Keratinocyte (primary cell): ENCODE measurements at regions not wholly inside any gene's neighbourhood (a gene's known extent, or its start where the extent isn't known, plus 50 kb on each side); places are given as distances from the start of the nearest gene placed in this dataset.

Experiments
- DNase-seq: peaks from one replicate; pipeline ENCODE4 v3.0.0-alpha.2; 2011; ENCODE audit warnings: low read depth, missing footprints, low spot score
- FAIRE-seq: peaks from 2 replicates; lab custom pipeline; 2011; peaks lifted over from hg19 to GRCh38; lab: Jason Lieb, UNC
- H2AFZ ChIP-seq: 2 replicates; pipeline ENCODE4 v1.6.0; 2012; ENCODE audit warnings: low read length, control low read depth, inconsistent platforms; ENCODE audit not compliant: control insufficient read depth
- H3K27ac ChIP-seq: 2 replicates; pipeline ENCODE4 v1.5.1; 2011; ENCODE audit warnings: low read length; ENCODE audit not compliant: control insufficient read depth, insufficient read depth
- H3K27me3 ChIP-seq: 3 replicates; pipeline ENCODE4 v1.6.0; 2011; ENCODE audit warnings: low read length; ENCODE audit not compliant: control insufficient read depth, insufficient read depth; ENCODE audit errors: extremely low read depth
- H3K36me3 ChIP-seq, 2 experiments: 2 replicates in 1 of 2; 3 replicates in 1 of 2; pipeline ENCODE4 v1.5.1; 2011; ENCODE audit warnings: low read length in 2 of 2, mild to moderate bottlenecking in 1 of 2; ENCODE audit not compliant: control insufficient read depth in 2 of 2, insufficient read depth in 2 of 2; ENCODE audit errors: extremely low read depth in 1 of 2
- H3K4me1 ChIP-seq: 3 replicates; pipeline ENCODE4 v1.5.1; 2011; ENCODE audit warnings: low read length; ENCODE audit not compliant: control insufficient read depth, insufficient read depth; ENCODE audit errors: extremely low read depth
- H3K4me2 ChIP-seq: 3 replicates; pipeline ENCODE4 v1.6.0; 2011; ENCODE audit warnings: low read depth, low read length; ENCODE audit not compliant: control insufficient read depth, insufficient read depth; ENCODE audit errors: extremely low read depth
- H3K4me3 ChIP-seq, 3 experiments: fragments of 200-600 bp in 1 of 3; sonication (generic) in 1 of 3; 2 replicates in 2 of 3; 3 replicates in 1 of 3; pipeline ENCODE4 v1.5.1; 2011 to 2016; ENCODE audit warnings: low read length in 3 of 3, mild to moderate bottlenecking in 3 of 3, control low read depth in 2 of 3, inconsistent platforms in 1 of 3, low read depth in 1 of 3, mixed read lengths in 1 of 3, mixed run types in 1 of 3, moderate library complexity in 1 of 3; ENCODE audit not compliant: control insufficient read depth in 2 of 3, insufficient read depth in 2 of 3; ENCODE audit errors: extremely low read depth in 1 of 3
- H3K79me2 ChIP-seq: 2 replicates; pipeline ENCODE4 v1.6.0; 2012; ENCODE audit warnings: low read length; ENCODE audit not compliant: control insufficient read depth, insufficient read depth
- H3K9ac ChIP-seq: 3 replicates; pipeline ENCODE4 v1.6.0; 2011; ENCODE audit warnings: low read length; ENCODE audit not compliant: control insufficient read depth, insufficient read depth; ENCODE audit errors: extremely low read depth
- H3K9me1 ChIP-seq: 3 replicates; pipeline ENCODE4 v1.6.0; 2011; ENCODE audit warnings: low read length; ENCODE audit not compliant: control insufficient read depth, insufficient read depth; ENCODE audit errors: extremely low read depth
- H3K9me3 ChIP-seq: 2 replicates; pipeline ENCODE4 v1.5.1; 2012; ENCODE audit warnings: low read depth, low read length; ENCODE audit not compliant: control insufficient read depth
- H4K20me1 ChIP-seq: 3 replicates; pipeline ENCODE4 v1.6.0; 2011; ENCODE audit warnings: low read length; ENCODE audit not compliant: control insufficient read depth, insufficient read depth; ENCODE audit errors: extremely low read depth
- EZH2 ChIP-seq: IDR thresholded peaks from one replicate; pipeline ENCODE4 v1.6.1; 2012; ENCODE audit warnings: inconsistent platforms, mild to moderate bottlenecking, low read length, moderate library complexity
- dilution Hi-C: fragments of 300-500 bp; cut with MboI; formaldehyde crosslinking; loops from one replicate; pipeline ENCODE4 v1.7.0; 2020; ENCODE audit warnings: low sequenced_read_pairs; ENCODE audit not compliant: extremely low pct_ligation_motif_present
- TF ChIP-seq, protein P1 (sequence below), 3 experiments: IDR thresholded peaks in 1 of 3; conservative IDR thresholded peaks in 1 of 3; optimal IDR thresholded peaks in 1 of 3; 2 replicates in 2 of 3; 3 replicates in 1 of 3; pipeline versions ENCODE3 to v1.5.1; 2011; ENCODE audit warnings: low read length in 3 of 3, mild to moderate bottlenecking in 3 of 3, moderate library complexity in 2 of 3, control low read depth in 1 of 3, inconsistent platforms in 1 of 3; ENCODE audit not compliant: insufficient read depth in 2 of 3; ENCODE audit errors: extremely low read depth in 1 of 3

DNA sequence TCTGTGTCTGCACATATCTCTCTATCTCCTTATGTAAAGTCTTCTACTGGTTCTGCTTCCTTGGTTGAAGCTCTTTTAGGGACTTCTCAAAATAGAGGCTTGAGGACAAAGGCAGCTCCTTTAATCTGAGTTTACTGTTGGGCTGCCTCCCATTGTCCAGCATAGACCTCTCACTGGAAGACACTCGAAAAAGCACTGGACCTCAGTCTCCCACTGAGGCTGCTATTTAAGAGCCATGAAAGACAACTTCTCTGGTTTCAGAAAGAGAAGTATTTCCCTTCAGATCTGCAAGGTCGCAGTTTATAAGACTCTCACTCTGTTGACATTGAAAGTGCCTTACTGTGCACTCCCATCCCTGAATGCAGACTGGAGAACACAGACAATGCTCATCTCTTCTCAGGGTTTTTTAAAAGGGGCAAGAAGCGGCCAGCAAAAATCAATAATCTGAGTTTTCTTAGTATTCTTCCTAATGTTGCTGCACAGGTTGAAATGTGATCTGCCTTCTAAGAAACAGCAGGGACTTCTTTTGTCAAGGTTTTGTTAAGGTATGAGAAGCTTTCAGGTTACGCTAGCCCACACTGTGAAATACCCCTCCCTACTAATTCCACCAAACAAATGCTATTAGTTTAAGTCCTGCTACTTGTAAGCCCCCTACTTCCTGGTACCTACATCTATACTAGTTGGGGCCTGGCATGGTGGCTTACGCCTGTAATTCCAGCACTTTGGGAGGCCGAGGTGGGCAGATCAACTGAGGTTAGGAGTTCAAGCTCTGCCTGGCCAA is 450.0 kb upstream of the SLC10A2 start:
- DNase-seq (no peak), FAIRE-seq (no peak)
- Histone ChIP-seq H3K9me1 (no peaks in the 10 kb centered on the region), H3K4me1 (no peaks in the 10 kb centered on the region), H3K9me3 (no peaks in the 10 kb centered on the region), H3K36me3 (no peaks in the 10 kb centered on the region), H3K4me3 (no peak overlapping the region), H2AFZ (no peak overlapping the region), H3K27me3 (no peaks in the 10 kb centered on the region), H4K20me1 (no peaks in the 10 kb centered on the region), H3K9ac (no peak overlapping the region), H3K4me2 (no peak overlapping the region), H3K79me2 (no peaks in the 10 kb centered on the region), H3K27ac (no peak overlapping the region)
- TF ChIP-seq, protein P1, sequence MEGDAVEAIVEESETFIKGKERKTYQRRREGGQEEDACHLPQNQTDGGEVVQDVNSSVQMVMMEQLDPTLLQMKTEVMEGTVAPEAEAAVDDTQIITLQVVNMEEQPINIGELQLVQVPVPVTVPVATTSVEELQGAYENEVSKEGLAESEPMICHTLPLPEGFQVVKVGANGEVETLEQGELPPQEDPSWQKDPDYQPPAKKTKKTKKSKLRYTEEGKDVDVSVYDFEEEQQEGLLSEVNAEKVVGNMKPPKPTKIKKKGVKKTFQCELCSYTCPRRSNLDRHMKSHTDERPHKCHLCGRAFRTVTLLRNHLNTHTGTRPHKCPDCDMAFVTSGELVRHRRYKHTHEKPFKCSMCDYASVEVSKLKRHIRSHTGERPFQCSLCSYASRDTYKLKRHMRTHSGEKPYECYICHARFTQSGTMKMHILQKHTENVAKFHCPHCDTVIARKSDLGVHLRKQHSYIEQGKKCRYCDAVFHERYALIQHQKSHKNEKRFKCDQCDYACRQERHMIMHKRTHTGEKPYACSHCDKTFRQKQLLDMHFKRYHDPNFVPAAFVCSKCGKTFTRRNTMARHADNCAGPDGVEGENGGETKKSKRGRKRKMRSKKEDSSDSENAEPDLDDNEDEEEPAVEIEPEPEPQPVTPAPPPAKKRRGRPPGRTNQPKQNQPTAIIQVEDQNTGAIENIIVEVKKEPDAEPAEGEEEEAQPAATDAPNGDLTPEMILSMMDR (optimal IDR thresholded peaks at IDR 0.05 in 1 of 3, IDR thresholded peaks at IDR 0.05 in 1 of 3, conservative IDR thresholded peaks at IDR 0.05 in 1 of 3; ENCODE audit: extremely low read depth in 1 of 3, insufficient read depth in 2 of 3, low read length in 3 of 3): no peak
- dilution Hi-C loops: no loop called here

DNA sequence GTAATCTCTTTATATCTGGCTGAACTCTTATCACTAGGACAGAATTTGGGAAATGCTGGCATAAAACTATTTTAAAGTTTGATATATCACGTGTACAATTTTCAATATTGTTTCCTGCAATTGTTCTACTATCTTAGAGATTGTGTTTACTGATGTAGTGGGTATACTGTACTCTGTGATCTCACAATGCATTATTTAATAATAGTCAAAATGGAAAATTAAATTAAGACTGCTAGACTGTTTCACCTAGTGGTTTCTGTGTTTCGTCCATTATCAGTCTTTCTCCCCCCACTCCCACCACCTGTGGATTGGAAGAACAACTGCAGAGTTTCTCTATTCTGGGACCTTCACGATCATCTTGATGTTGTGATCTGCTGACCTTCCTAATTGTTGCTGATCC is 449.2 kb upstream of the SLC10A2 start:
- DNase-seq: no peak
- Histone ChIP-seq H3K4me2 (no peak overlapping the region), H3K9me1 (no peaks in the 10 kb centered on the region), H3K27ac (no peak overlapping the region), H3K36me3 (no peaks in the 10 kb centered on the region), H3K79me2 (no peaks in the 10 kb centered on the region), H3K9ac (no peak overlapping the region), H3K9me3 (no peaks in the 10 kb centered on the region), H3K4me3 (no peak overlapping the region), H3K27me3 (no peaks in the 10 kb centered on the region), H2AFZ (no peak overlapping the region), H3K4me1 (no peaks in the 10 kb centered on the region), H4K20me1 (no peaks in the 10 kb centered on the region)
- dilution Hi-C loops: no loop called here
- FAIRE-seq: no peak
- TF ChIP-seq EZH2: no peak
- TF ChIP-seq, protein P1 (optimal IDR thresholded peaks at IDR 0.05 in 1 of 3, IDR thresholded peaks at IDR 0.05 in 1 of 3, conservative IDR thresholded peaks at IDR 0.05 in 1 of 3; ENCODE audit: extremely low read depth in 1 of 3, insufficient read depth in 2 of 3, low read length in 3 of 3): no peak
